ENCODE measurements at regions not wholly inside any gene's neighbourhood (a gene's known extent, or its start where the extent isn't known, plus 50 kb on each side); places are given as distances from the start of the nearest gene placed in this dataset.
"Not testable (repeated sequence)": the region's sequence is repeated elsewhere in the genome, so short reads cannot be mapped to it uniquely, and the experiment has no call there.

- in situ Hi-C loops (cut with HindIII; ENCODE audit: low pct_unique_long_range_greater_than_20kb, low sequenced_read_pairs): no loop called here
- no peak for DNase-seq (ENCODE audit: low read depth, low spot score)
Measured at GRCh38 chr12:46546634-46547273, 174.2 kb upstream of the SLC38A2 start.

GRCh38 chr12:46543378-46543795, 170.8 kb upstream of the SLC38A2 start:
- in situ Hi-C loops (cut with HindIII; ENCODE audit: low pct_unique_long_range_greater_than_20kb, low sequenced_read_pairs): not testable (repeated sequence)

GRCh38 chr12:46538976-46539375, 166.4 kb upstream of the SLC38A2 start:
- DNase-seq (ENCODE audit: low read depth, low spot score): no peak
- in situ Hi-C loops (cut with HindIII; ENCODE audit: low pct_unique_long_range_greater_than_20kb, low sequenced_read_pairs): no loop called here

More at GRCh38 chr12:46543378-46543795, 170.8 kb upstream of the SLC38A2 start:
- not testable (repeated sequence) for DNase-seq (ENCODE audit: low read depth, low spot score)

- in situ Hi-C loops (cut with HindIII; ENCODE audit: low pct_unique_long_range_greater_than_20kb, low sequenced_read_pairs): no loop called here
- no peak for DNase-seq (ENCODE audit: low read depth, low spot score)
Measured at GRCh38 chr12:46537387-46537955, 164.9 kb upstream of the SLC38A2 start.

GRCh38 chr12:46536316-46536715, 163.7 kb upstream of the SLC38A2 start:
- in situ Hi-C loops (cut with HindIII; ENCODE audit: low pct_unique_long_range_greater_than_20kb, low sequenced_read_pairs); DNase-seq (ENCODE audit: low read depth, low spot score): not testable (repeated sequence)

GRCh38 chr12:46535907-46536306, 163.3 kb upstream of the SLC38A2 start:
- no peak for DNase-seq (ENCODE audit: low read depth, low spot score)
- in situ Hi-C loops (cut with HindIII; ENCODE audit: low pct_unique_long_range_greater_than_20kb, low sequenced_read_pairs): no loop called here

GRCh38 chr12:46535376-46535775, 162.8 kb upstream of the SLC38A2 start:
- in situ Hi-C loops (cut with HindIII; ENCODE audit: low pct_unique_long_range_greater_than_20kb, low sequenced_read_pairs): no loop called here
- no peak for DNase-seq (ENCODE audit: low read depth, low spot score)

- no peak for DNase-seq (ENCODE audit: low read depth, low spot score)
- in situ Hi-C loops (cut with HindIII; ENCODE audit: low pct_unique_long_range_greater_than_20kb, low sequenced_read_pairs): no loop called here
Measured at GRCh38 chr12:46534327-46534840, 161.8 kb upstream of the SLC38A2 start.

- no peak for DNase-seq (ENCODE audit: low read depth, low spot score)
- in situ Hi-C loops (cut with HindIII; ENCODE audit: low pct_unique_long_range_greater_than_20kb, low sequenced_read_pairs): no loop called here
Measured at GRCh38 chr12:46533723-46534122, 161.2 kb upstream of the SLC38A2 start.

- in situ Hi-C loops (cut with HindIII; ENCODE audit: low pct_unique_long_range_greater_than_20kb, low sequenced_read_pairs): no loop called here
Measured at GRCh38 chr12:46531804-46532203, 159.2 kb upstream of the SLC38A2 start.

GRCh38 chr12:46531059-46531785, 158.6 kb upstream of the SLC38A2 start:
- DNase-seq (ENCODE audit: low read depth, low spot score): no peak
- in situ Hi-C loops (cut with HindIII; ENCODE audit: low pct_unique_long_range_greater_than_20kb, low sequenced_read_pairs): no loop called here

More at GRCh38 chr12:46531804-46532203, 159.2 kb upstream of the SLC38A2 start:
- DNase-seq (ENCODE audit: low read depth, low spot score): no peak

GRCh38 chr12:46530373-46531056, 157.9 kb upstream of the SLC38A2 start:
- in situ Hi-C loops (cut with HindIII; ENCODE audit: low pct_unique_long_range_greater_than_20kb, low sequenced_read_pairs): no loop called here
- DNase-seq (ENCODE audit: low read depth, low spot score): no peak

- in situ Hi-C loops (cut with HindIII; ENCODE audit: low pct_unique_long_range_greater_than_20kb, low sequenced_read_pairs): no loop called here
- DNase-seq (ENCODE audit: low read depth, low spot score): no peak
Measured at GRCh38 chr12:46526233-46526632, 153.7 kb upstream of the SLC38A2 start.

- in situ Hi-C loops (cut with HindIII; ENCODE audit: low pct_unique_long_range_greater_than_20kb, low sequenced_read_pairs): no loop called here
- no peak for DNase-seq (ENCODE audit: low read depth, low spot score)
Measured at GRCh38 chr12:46524778-46525177, 152.2 kb upstream of the SLC38A2 start.

GRCh38 chr12:46523863-46524770, 151.5 kb upstream of the SLC38A2 start:
- DNase-seq (ENCODE audit: low read depth, low spot score): no peak
- in situ Hi-C loops (cut with HindIII; ENCODE audit: low pct_unique_long_range_greater_than_20kb, low sequenced_read_pairs): no loop called here

- no peak for DNase-seq (ENCODE audit: low read depth, low spot score)
- in situ Hi-C loops (cut with HindIII; ENCODE audit: low pct_unique_long_range_greater_than_20kb, low sequenced_read_pairs): no loop called here
Measured at GRCh38 chr12:46523446-46523845, 150.9 kb upstream of the SLC38A2 start.

- no peak for DNase-seq (ENCODE audit: low read depth, low spot score)
- in situ Hi-C loops (cut with HindIII; ENCODE audit: low pct_unique_long_range_greater_than_20kb, low sequenced_read_pairs): no loop called here
Measured at GRCh38 chr12:46522071-46522470, 149.5 kb upstream of the SLC38A2 start.

All from SK-MEL-5 (cell line).